ENCODE measurements at regions not wholly inside any gene's neighbourhood (a gene's known extent, or its start where the extent isn't known, plus 50 kb on each side); places are given as distances from the start of the nearest gene placed in this dataset.

DNA sequence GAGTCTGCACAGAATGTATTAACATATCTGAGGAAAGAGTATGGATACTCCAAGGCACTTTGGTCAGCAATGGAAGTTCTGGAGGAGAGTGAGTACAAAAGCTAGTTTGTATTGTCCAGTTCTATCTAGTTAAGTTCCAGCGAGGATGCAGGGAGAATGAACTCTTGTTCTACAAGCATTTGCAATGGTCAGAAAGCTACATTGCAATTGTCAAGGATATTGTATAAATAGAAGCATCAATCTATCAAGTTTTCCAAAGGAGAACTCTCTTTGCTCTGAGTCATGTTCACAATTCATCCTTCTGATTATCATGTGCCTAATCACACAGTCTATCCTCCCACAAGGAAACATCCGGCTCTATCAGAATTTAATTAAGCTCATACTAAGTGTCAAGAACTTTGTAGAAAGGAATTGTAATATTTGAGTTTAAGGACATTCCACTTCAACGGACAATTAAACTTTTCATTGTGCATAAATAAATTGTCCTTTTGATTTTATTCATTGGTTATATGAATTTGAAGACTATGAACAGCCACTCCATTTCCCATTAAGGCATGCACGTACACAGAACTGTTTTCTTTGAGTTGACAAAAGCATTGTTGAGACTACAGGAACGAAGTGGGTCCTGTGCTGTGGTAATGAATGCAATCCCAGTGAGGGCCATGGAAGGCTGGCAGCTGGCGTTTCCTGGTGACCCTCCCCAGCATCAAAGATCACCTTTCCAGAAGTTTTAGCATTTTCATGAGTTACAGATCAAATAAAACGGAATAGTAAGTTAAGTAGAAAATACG lies 973.5 kb upstream of the GOT2 start:
- Mint-ChIP-seq H3K27me3 (ENCODE audit: low read depth) (no peaks in the 10 kb centered on the region), H3K9me3 (peaks cover 8% of the 10 kb centered on the region), H3K4me3 (no peak overlapping the region), H3K36me3 (ENCODE audit: low read depth) (no peaks in the 10 kb centered on the region), H3K27ac (no peak overlapping the region), H3K4me1 (ENCODE audit: low read depth) (no peaks in the 10 kb centered on the region)

DNA sequence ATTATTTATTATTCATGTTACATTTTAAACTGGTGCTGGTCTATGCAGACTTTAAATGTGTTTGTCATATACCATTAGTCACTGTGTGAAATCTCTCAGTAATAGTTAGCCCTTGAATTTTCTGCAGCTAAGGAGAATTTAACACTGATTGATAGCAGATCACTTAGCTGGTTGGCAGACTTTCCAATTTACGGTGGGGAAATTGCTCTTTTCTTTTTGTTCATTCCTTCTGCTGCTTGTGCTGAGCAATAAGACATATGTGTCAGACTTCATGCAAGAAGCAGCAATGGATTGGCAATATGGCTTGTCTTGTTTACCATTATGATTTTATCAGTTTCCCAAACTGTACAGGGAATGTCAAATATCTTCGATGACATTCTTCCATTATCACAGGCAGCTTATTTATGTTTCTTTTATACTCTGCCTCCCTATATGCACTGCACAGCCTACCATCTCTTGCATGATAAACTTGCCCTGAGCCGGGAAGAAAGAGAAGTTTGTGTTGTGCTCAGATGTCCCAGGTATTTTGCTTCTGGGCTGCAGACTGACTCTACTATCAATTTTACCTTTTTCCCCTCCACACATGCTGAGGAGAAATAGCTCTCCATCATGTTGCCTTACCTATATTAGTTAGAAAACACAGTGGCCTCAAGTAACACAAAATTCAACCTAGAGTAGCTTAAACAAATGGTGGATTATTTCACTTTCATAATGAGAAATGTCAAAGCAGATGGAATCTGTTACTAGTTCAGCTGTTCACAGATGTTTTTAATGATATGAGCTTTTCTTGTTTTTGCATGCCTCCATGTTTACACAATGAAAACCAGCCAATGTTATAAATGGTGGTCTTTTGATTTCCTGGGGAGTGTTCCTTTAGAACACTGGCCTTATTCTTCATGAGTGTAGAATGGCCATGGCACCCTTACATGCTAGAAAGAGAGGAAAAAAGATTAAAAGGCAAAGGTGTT lies 968.1 kb upstream of the GOT2 start:
- Mint-ChIP-seq H3K4me1 (ENCODE audit: low read depth) (no peaks in the 10 kb centered on the region), H3K4me3 (no peak overlapping the region), H3K9me3 (no peaks in the 10 kb centered on the region), H3K36me3 (ENCODE audit: low read depth) (no peaks in the 10 kb centered on the region), H3K27ac (no peak overlapping the region), H3K27me3 (ENCODE audit: low read depth) (no peaks in the 10 kb centered on the region)

DNA sequence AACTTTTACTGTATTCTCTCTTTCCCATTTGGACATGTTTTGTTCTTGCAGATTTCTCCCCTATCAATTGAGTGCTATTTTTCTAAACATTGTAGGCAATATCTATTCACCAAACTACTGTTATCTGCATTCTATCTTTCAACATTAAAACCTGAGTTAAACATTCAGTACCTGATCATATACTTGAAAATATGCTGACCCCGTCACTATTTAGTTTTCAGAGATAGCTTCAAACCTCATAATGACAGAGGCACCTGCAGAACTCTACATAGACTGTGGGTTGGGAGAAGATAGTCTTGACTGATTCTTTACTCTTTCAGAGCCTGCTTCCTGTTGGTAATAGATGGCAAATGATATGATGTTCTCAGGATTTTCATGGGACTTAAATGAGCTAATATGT lies 965.7 kb upstream of the GOT2 start:
- Mint-ChIP-seq H3K4me1 (ENCODE audit: low read depth) (no peaks in the 10 kb centered on the region), H3K4me3 (no peak overlapping the region), H3K27ac (no peak overlapping the region), H3K9me3 (no peaks in the 10 kb centered on the region), H3K27me3 (ENCODE audit: low read depth) (no peaks in the 10 kb centered on the region), H3K36me3 (ENCODE audit: low read depth) (no peaks in the 10 kb centered on the region)

DNA sequence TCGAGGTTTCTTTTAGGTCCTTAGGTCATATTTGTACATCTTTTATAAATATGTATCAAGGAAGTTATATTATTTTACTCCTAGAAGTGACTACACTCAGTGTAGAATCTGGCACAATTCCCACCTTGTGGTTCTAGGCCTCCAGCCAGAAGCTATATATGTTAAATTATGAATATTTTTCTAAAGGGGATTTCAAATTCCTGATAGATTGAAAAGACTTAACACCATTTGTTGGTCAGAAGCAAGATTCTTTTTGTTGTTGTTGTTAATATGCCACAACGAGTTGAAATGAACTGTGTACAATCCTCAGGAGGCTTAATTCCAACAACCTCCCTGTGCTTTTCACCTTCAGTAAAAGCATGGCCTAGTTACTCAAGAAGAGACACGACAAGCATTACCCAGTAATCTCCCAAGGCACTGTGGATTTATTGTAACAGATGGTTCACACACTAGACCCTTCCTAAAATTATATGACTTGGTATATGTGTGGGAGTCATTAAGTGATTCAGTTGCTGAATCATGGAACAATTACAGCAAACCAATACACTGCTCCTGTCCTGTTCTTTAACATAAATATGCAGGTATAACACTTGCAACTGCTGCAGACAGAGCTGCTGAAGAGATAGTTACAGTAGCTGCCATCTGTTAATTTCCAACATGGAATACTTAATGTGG lies 964.4 kb upstream of the GOT2 start:
- H3K9me3 Mint-ChIP-seq: no peaks in the 10 kb centered on the region
- H3K27ac Mint-ChIP-seq: no peak overlapping the region
- H3K4me1 Mint-ChIP-seq (ENCODE audit: low read depth): no peaks in the 10 kb centered on the region
- no peaks in the 10 kb centered on the region for H3K27me3 Mint-ChIP-seq (ENCODE audit: low read depth)
- H3K4me3 Mint-ChIP-seq: no peak overlapping the region
- no peaks in the 10 kb centered on the region for H3K36me3 Mint-ChIP-seq (ENCODE audit: low read depth)

DNA sequence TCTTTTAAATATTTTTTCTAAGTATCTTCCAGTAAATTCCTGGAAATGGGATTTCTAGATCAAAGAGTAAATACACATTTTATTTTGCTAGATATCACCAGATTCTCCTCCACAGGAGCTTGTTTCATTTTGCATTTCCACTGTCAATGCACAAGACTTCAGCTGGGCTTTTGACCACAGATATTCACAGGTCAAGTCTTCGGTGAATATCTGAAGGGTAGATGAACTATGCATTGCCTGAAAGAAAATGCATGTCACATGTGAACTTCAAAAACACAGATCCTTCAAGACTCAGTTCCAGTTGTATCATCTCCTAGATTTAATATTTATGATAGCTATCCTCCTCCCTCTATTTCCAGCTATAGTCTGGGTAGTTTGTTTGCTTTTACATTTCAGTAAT lies 963.6 kb upstream of the GOT2 start:
- H3K27ac Mint-ChIP-seq: no peak overlapping the region
- H3K4me3 Mint-ChIP-seq: no peak overlapping the region
- H3K9me3 Mint-ChIP-seq: no peaks in the 10 kb centered on the region
- H3K4me1 Mint-ChIP-seq (ENCODE audit: low read depth): no peaks in the 10 kb centered on the region
- no peaks in the 10 kb centered on the region for H3K27me3 Mint-ChIP-seq (ENCODE audit: low read depth)
- no peaks in the 10 kb centered on the region for H3K36me3 Mint-ChIP-seq (ENCODE audit: low read depth)

DNA sequence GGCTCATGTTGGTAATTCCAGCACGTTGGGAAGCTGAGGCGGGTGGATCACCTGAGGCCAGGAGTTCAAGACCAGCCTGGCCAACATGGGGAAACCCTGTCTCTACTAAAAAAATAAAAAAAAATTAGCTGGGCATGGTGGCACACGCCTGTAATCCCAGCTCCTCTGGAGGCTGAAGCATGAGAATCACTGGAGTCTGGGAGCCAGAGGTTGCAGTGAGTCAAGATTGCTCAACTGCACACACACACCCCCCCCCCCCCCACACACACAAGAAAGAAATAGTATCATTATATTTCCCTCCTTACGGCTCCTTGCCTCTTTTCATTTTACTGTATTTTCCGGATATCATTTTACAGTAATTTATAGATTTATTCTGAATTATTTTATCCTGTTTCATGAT lies 963.1 kb upstream of the GOT2 start:
- H3K4me3 Mint-ChIP-seq: no peak overlapping the region
- no peaks in the 10 kb centered on the region for H3K36me3 Mint-ChIP-seq (ENCODE audit: low read depth)
- no peaks in the 10 kb centered on the region for H3K27me3 Mint-ChIP-seq (ENCODE audit: low read depth)
- H3K4me1 Mint-ChIP-seq (ENCODE audit: low read depth): no peaks in the 10 kb centered on the region
- no peaks in the 10 kb centered on the region for H3K9me3 Mint-ChIP-seq
- no peak overlapping the region for H3K27ac Mint-ChIP-seq

DNA sequence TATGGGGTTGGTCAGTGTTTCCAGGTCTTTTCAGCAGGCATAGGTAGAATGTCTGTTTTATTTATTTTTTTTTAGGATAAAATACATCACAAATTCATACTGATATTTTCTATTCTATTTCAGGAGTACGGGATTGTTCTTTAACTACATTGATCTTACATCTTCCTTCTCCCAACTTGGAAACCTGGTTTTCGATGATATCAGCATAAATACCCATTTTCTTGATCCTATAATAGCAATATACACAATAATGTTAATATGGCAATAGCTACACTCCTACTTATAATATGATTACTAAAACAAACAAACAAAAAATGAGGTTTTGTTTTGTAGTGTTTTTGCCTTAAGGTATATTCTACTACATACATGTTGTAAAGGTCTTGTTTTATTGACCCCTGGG lies 962.4 kb upstream of the GOT2 start:
- Mint-ChIP-seq H3K27me3 (ENCODE audit: low read depth) (no peaks in the 10 kb centered on the region), H3K4me3 (no peak overlapping the region), H3K9me3 (peaks cover 2% of the 10 kb centered on the region), H3K27ac (no peak overlapping the region), H3K36me3 (ENCODE audit: low read depth) (no peaks in the 10 kb centered on the region), H3K4me1 (ENCODE audit: low read depth) (no peaks in the 10 kb centered on the region)

DNA sequence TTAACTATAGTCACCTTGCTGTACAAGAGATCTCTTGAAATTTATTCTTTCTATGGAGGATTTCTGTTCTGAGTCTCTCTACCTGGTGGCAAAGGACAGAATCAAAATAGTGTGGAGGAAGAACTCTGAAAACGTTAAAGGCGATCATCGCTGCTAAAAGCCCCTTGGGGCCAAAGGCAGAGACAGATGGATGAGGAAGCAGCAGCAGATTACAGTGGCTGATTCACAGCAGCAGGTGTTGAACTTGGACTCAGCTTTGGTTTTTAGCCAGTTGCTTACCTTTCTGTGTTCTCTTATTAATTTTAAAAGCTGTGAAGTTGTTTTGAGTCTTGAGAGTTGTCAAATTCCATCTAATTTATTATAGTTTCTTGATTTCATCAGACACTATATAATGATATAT lies 956.1 kb upstream of the GOT2 start:
- Mint-ChIP-seq H3K27ac (no peak overlapping the region), H3K9me3 (peaks cover 25% of the 10 kb centered on the region), H3K4me1 (ENCODE audit: low read depth) (no peaks in the 10 kb centered on the region), H3K36me3 (ENCODE audit: low read depth) (no peaks in the 10 kb centered on the region), H3K27me3 (ENCODE audit: low read depth) (no peaks in the 10 kb centered on the region), H3K4me3 (no peak overlapping the region)

DNA sequence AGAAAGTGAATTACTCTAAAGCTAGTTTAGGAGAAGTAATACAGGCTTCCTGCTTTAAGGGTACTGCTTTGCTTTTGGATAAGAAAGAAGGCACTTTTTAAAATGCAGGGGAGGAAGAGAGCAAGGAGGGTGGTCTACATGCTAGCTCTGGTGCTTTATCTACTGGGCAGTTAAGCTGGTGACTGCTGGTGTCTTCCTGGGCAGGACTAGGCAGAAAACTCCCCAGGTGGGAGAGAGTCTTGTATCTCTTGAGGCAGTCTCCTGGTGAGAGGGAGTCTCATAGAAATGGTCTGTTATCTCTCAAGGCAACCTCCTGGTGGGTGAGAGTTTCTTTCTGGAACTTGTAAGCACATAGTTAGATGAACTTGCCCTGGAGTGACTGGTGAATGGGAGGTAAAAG lies 953.9 kb upstream of the GOT2 start:
- Mint-ChIP-seq H3K36me3 (ENCODE audit: low read depth) (no peaks in the 10 kb centered on the region), H3K27ac (no peak overlapping the region), H3K4me1 (ENCODE audit: low read depth) (no peaks in the 10 kb centered on the region), H3K9me3 (peaks cover 30% of the 10 kb centered on the region), H3K4me3 (no peak overlapping the region), H3K27me3 (ENCODE audit: low read depth) (no peaks in the 10 kb centered on the region)

DNA sequence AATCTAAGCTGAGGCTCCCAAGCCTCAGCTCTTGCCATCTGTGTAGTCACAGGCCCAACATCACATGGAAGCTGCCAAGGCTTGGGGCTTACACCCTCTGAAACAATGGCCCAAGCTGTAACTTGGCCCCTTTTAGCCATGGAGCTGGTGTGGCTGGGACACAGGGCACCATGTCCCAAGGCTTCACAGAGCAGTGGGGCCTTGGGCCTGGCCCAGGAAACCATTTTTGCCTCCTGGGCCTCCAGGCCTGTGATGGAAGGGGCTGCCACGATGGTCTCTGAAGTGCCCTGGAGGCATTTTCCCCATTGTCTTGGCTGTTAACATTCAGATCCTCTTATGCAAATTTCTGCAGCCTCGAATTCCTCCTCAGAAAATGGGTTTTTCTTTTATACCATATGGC lies 952.3 kb upstream of the GOT2 start:
- Mint-ChIP-seq H3K27ac (no peak overlapping the region), H3K4me1 (ENCODE audit: low read depth) (no peaks in the 10 kb centered on the region), H3K36me3 (ENCODE audit: low read depth) (no peaks in the 10 kb centered on the region), H3K9me3 (peaks cover 27% of the 10 kb centered on the region), H3K4me3 (no peak overlapping the region), H3K27me3 (ENCODE audit: low read depth) (no peaks in the 10 kb centered on the region)

DNA sequence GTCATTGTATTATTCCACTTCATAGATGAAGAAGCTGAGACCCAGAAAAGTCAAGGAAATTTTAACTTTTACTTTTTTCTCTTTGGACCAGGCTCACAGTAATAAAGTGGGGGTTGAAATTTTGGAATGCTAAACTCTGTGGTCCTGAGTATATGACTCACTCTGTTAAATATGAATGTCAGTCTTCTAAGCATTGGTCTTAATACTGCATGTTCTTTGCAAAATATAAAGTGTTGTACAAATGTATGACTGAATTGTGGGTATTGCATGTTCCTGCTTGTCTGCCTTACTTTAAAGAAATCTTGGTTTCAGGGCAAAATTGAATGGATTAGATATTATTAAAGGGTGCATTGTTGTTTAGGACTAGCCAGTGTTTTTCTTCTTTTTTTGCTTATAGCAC lies 950.8 kb upstream of the GOT2 start:
- Mint-ChIP-seq H3K4me1 (ENCODE audit: low read depth) (no peaks in the 10 kb centered on the region), H3K27me3 (ENCODE audit: low read depth) (no peaks in the 10 kb centered on the region), H3K9me3 (peaks cover 23% of the 10 kb centered on the region), H3K27ac (no peak overlapping the region), H3K4me3 (no peak overlapping the region), H3K36me3 (ENCODE audit: low read depth) (no peaks in the 10 kb centered on the region)

DNA sequence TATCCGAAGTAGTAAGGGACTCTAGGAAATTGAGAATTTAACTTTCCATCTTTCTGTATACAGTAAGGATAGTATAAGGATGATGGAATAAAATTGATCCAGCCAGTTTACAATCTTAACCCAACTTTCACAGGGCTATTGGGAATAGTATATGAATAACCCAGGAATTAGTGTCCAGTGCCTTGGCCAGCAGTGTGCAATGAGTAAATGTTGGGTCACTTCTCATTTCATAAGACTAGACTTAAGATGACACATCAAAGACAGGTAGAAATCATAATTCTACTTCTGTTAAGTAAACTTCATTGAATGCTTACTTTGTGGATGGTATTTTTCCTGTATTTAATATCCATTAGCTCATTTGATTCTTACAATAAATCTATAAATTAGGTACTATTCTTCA lies 949.6 kb upstream of the GOT2 start:
- Mint-ChIP-seq H3K9me3 (peaks cover 23% of the 10 kb centered on the region), H3K4me3 (no peak overlapping the region), H3K27me3 (ENCODE audit: low read depth) (no peaks in the 10 kb centered on the region), H3K27ac (no peak overlapping the region), H3K36me3 (ENCODE audit: low read depth) (no peaks in the 10 kb centered on the region), H3K4me1 (ENCODE audit: low read depth) (no peaks in the 10 kb centered on the region)

DNA sequence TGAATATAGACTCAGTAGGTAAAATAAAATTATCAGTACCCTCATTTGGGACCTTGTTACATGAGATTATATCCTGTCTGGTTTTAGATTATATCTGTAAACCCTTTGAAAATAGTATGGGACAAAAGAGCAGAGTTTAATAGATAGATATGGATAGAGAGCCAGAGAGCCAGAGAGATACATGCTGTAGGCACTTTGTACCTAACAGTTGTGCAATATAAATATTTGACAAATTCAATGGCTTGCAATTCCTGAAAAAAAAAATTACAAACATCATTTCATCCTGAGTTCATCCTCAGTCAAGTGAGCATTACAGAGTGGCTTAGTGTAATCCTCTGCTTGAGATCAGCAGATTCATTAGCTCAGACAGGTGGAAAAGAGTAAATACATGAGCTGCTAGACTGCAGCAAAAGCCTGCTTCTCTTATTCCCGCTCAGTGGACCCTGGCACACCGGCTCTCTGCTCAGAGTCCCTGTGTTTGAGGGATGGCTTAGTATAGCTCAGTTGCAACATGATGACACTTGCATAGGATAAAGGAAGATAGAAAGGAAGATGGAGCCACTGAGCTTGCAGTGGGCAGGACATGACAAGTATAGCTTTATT lies 931.6 kb upstream of the GOT2 start:
- Mint-ChIP-seq H3K27ac (no peak overlapping the region), H3K4me1 (ENCODE audit: low read depth) (no peaks in the 10 kb centered on the region), H3K9me3 (peaks cover 14% of the 10 kb centered on the region), H3K27me3 (ENCODE audit: low read depth) (no peaks in the 10 kb centered on the region), H3K36me3 (ENCODE audit: low read depth) (no peaks in the 10 kb centered on the region), H3K4me3 (no peak overlapping the region)

DNA sequence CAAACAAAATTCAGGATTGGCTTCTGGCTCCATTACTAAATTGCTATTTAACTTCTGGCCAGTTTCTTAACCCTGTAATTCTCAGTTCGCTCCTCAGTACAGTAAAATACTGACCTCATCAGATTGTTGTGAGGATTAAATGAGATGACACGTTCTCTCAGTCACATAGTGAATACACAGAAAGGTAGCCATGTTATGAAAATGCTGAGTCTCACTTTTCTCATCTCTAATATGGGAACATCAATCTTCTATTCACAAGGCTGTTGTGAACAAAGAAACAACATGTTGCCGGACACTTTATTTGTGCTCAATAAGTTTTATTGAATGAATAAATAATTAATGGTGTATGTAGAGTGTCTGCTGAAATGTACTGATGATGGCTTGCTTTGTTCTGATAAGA lies 924.5 kb upstream of the GOT2 start:
- Mint-ChIP-seq H3K4me1 (ENCODE audit: low read depth) (no peaks in the 10 kb centered on the region), H3K27ac (no peak overlapping the region), H3K9me3 (peaks cover 3% of the 10 kb centered on the region), H3K4me3 (no peak overlapping the region), H3K27me3 (ENCODE audit: low read depth) (no peaks in the 10 kb centered on the region), H3K36me3 (ENCODE audit: low read depth) (no peaks in the 10 kb centered on the region)

All from T-helper 1 cell treated with Interleukin-12 subunit alpha and Interleukin-12 subunit beta and Interleukin-4 antibody, amounts not matched to agents 30 μg/mL and 1 μg/mL, for 36 hours (primary cell).